H7 (cell line): ENCODE measurements at regions not wholly inside any gene's neighbourhood (a gene's known extent, or its start where the extent isn't known, plus 50 kb on each side); places are given as distances from the start of the nearest gene placed in this dataset.

Experiments used
- DNase-seq: peaks from one replicate; pipeline ENCODE4 v3.0.0; 2012
- H3K27me3 ChIP-seq: 2 replicates; pipeline ENCODE4 v1.6.0; 2011; ENCODE audit warnings: mild to moderate bottlenecking, low read length; ENCODE audit not compliant: control insufficient read depth, insufficient read depth
- H3K36me3 ChIP-seq: replicated peaks from 2 replicates; pipeline ENCODE4 v1.5.1; 2011; ENCODE audit warnings: low read length; ENCODE audit not compliant: control insufficient read depth, insufficient read depth
- H3K4me3 ChIP-seq: 2 replicates; pipeline ENCODE4 v1.5.1; 2011; ENCODE audit warnings: low read depth, mild to moderate bottlenecking, control low read depth, low read length, moderate library complexity; ENCODE audit not compliant: insufficient read depth

DNA sequence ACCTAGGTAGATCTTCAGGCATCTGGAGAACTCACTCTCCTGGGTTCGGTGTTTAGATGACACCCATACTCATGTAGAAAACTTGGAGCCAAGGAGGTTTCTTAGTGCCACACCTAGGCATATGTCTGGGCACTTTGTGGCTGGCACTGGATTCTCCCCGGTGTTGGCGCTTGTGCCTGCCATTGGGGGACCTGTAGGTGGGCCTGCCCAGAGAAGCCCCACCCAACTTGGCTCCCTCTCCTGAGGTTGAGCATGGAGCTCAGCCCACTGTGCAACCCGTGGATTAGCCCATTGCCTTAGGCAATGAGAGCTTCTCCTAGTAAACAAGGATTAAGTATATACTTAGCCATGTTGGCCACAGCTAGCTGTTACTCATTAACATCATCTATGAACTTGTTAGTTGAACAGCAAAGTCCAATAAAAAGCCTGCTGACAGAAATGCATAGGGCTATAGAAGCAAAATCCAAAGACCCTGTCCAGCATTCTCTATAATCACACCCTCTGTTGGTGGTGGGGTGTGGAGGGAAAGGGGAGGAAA lies 335.5 kb upstream of the CHORDC1 start:
- Histone ChIP-seq H3K27me3 (no peaks in the 10 kb centered on the region), H3K4me3 (no peak overlapping the region), H3K36me3 (no peaks in the 10 kb centered on the region)
- DNase-seq, result no peak

DNA sequence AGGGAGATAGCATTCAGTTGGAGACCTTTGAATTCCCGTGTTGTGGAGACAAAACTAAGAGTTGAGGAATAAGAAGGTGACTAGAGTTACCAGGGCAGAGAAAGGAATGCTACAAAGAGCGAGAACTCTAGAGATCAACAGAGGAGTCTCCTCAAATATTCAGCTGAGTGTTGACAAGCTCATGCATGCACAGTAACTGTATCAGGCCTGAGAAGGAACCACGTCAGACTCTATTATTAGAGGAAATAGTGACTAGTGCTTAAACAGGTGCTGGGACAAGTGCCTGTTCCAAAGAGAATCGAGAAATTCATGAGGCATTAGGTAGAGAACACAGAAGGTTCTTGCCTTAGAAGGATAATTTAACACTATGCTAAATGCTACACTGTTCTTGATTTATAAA lies 333.8 kb upstream of the CHORDC1 start:
- no peaks in the 10 kb centered on the region for H3K36me3 ChIP-seq
- no peaks in the 10 kb centered on the region for H3K27me3 ChIP-seq
- DNase-seq, result no peak
- no peak overlapping the region for H3K4me3 ChIP-seq

DNA sequence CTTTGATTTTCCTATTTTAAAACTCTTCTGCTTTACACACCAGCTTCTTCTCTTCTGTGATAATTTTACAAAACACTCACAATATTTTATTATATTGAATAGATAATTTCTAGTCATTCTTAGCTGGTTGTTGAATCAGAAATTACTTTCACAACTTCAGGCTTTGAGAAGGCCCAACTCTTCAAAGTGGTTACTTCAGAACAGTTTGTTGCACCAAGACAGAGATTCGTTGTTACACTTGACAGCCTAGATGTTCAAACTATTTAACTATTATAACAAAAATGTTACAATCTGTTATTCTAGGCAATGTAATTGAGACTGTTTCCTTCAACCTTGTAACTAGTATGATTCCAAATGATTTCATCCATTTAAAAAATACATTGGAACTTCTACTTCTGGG lies 333.2 kb upstream of the CHORDC1 start:
- H3K27me3 ChIP-seq, result no peaks in the 10 kb centered on the region
- H3K36me3 ChIP-seq, result no peaks in the 10 kb centered on the region
- no peak overlapping the region for H3K4me3 ChIP-seq
- no peak for DNase-seq

DNA sequence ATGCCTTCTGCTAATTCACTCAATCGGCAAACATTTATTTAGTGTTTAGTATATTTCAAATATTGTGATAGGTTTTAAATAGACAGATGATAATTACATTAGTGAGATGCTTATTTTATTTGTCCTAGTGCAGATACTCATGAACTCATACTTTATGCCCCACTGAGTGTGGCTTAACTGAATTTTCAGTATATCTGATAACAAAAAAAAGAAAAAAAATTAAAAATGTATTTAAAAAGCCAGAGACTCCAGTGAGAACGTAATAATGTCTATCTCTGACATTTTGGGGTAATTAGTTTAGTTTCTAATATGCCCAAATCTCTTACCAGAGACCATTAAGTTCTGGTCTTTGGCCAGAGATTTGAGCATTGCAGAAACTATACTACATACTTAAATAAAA lies 332.6 kb upstream of the CHORDC1 start:
- no peak for DNase-seq
- Histone ChIP-seq H3K36me3 (no peaks in the 10 kb centered on the region), H3K4me3 (no peak overlapping the region), H3K27me3 (no peaks in the 10 kb centered on the region)

DNA sequence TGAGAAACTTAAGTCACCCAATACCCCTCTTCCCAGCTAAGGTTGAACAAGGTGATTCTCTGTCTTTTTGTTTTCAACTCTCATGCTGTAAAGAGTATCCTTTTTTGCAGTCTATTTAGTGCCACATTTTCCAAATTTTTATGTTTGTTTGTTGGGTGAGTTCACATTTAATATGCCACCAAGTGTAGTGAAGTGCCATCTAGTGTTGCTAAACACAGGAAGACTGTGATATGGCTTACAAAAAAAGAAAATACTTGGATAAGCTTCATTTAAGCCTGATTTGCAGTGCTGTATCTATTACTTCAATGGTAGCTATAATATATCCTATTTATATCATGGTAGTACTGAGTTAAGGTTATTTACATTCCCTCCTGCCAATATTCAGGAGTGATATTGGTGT lies 319.2 kb upstream of the CHORDC1 start:
- DNase-seq, result no peak

DNA sequence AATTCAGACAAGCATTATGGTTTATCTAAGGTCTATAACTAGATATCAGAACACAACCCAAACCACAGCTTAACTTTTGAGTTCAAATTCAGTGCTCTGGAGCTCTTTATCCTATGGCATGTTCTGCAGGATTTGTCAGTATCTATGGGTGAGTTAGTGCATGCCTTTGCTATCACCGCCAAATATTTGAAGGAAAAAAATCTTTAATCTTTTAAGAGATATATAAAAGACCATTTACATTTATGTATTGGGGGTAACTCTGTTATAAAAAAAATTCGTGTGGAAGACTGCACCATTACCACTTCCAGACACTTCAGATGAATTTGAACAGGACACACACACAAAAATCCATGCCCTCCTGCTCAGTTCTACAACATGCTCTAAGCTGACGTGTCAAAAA lies 313.5 kb upstream of the CHORDC1 start:
- Histone ChIP-seq H3K4me3 (no peak overlapping the region), H3K36me3 (no peaks in the 10 kb centered on the region), H3K27me3 (no peaks in the 10 kb centered on the region)
- no peak for DNase-seq

More for the DNA sequence above, 319.2 kb upstream of the CHORDC1 start:
- Histone ChIP-seq H3K36me3 (no peaks in the 10 kb centered on the region), H3K4me3 (no peak overlapping the region), H3K27me3 (no peaks in the 10 kb centered on the region)

DNA sequence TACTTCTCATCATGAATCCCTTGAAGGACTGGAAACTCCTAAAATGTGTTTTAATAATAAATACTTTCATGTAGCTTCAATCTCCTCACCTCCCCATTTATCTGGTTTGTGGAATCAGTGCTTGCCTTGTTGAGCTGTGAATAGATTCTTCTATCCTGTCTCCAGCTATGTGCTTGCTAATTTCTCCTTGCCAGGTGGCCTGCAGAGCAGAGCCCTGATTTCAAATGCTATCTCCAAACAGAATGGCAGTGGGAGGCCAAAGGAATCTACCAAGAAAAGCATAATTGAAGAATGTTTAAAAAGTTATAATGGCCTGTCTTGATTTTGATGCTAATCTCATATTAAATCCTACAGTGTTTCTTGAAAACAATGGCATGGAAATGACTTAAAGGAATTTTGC lies 309.3 kb upstream of the CHORDC1 start:
- DNase-seq, result peak; percentile 1
- H3K27me3 ChIP-seq, result no peaks in the 10 kb centered on the region
- H3K4me3 ChIP-seq, result no peak overlapping the region
- no peaks in the 10 kb centered on the region for H3K36me3 ChIP-seq

DNA sequence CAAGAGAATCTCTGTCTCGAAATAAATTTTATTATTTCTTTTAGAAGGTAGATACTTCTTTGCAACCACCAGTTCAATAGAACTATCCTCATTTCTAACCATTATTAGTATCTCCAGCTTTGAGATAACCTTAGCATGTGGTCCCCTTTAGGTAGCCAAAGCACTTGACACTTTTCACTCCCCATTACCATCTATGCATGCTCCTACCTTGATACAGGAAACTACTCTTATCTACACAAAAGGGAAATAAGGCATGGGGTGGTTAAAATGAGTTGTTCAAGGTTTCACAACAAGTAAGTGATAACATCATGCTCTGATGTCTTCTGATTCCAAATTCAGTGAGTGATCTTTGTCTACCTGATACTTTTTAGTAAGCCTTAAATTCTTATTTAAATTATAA lies 308.2 kb upstream of the CHORDC1 start:
- no peak for DNase-seq
- no peak overlapping the region for H3K4me3 ChIP-seq
- no peaks in the 10 kb centered on the region for H3K36me3 ChIP-seq
- no peaks in the 10 kb centered on the region for H3K27me3 ChIP-seq

DNA sequence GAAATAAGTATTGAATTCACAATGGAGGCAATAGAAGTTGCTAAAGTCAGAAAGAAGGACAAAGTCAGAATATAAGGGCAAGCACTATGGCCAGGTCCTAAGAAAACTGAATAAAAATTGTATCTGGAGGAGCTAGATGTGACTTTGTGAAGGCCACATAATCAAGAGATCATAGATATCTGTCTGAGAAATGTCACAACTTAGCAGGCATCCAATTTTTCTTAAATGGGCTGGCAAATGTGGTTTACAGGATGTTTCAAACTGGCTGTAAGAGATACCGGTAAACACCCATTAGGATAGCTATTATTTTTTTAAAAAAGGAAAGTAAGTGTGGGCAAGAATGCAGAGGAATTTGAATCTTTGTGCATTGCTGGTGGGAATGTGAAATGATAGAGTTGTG lies 303.1 kb upstream of the CHORDC1 start:
- H3K4me3 ChIP-seq, result no peak overlapping the region
- no peaks in the 10 kb centered on the region for H3K36me3 ChIP-seq
- DNase-seq, result no peak
- H3K27me3 ChIP-seq, result no peaks in the 10 kb centered on the region

DNA sequence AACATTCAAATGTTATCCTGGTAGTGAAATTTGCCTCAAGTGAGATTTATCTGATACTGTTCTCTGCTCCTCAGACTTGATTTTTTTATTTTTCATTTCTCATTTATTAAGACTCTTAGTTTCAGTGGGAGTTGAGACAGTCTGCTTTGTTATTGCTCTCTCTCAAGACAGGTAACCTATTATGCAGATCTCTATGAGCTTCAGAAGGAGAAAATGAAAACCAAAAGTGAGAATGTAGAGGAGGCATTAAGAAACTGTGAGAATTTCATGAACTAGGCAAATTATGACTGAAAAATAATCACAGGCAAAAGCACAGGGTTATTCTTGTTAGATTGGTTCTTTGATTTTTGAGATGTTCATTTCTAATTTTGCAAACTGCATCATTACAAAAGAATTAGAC lies 290.0 kb upstream of the CHORDC1 start:
- H3K36me3 ChIP-seq, result no peaks in the 10 kb centered on the region
- H3K4me3 ChIP-seq, result no peak overlapping the region
- no peak for DNase-seq
- no peaks in the 10 kb centered on the region for H3K27me3 ChIP-seq

DNA sequence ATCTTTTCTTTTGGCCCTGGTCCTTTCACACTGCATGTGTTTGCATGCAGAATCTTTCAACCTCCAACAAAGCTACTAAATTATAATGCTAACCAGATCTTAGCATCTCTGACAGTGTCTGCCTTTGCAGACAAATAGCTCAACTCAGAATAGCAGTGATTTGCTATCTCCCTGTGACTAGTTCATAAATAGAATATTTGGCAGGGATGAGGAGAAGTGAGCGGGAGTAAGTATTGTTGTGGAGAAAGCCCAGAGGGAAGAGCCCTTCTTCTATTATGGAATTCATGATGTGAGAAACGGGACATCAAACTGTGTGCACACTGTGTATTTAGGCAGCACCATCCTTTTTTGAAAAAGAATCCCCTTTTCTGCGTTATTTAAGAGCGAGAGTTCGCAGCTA lies 288.0 kb upstream of the CHORDC1 start:
- DNase-seq, result no peak
- Histone ChIP-seq H3K36me3 (no peaks in the 10 kb centered on the region), H3K27me3 (no peaks in the 10 kb centered on the region), H3K4me3 (no peak overlapping the region)

DNA sequence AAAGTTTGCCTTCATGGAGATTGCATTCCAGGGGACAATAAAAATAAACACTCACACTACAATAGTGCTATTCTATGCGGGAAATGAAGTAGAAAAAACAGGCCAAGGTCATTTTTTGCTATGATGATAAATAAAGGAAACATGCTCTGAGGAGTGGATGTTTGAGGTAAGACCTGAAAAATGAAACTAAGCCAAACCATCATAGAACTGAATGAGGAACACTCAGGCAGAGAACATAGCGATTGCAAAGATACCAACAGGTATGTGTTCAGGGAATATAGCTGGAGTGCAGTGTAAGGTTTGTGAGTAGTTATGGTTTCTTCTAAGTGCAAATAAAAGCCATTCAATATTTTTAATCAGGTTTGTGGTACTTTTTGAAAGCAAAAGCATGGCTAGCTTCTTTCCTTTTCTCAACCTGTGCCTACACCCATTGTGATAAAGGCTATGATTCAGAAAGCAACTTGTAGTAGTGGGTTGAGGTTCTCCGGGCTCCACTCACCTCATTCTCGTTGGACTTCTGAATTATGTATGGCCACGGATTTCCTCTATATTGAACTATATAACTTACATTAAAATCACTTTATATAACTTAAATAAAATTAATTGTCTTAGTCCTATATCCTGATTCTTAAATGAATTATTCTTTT lies 278.2 kb upstream of the CHORDC1 start:
- DNase-seq, result no peak
- Histone ChIP-seq H3K36me3 (no peaks in the 10 kb centered on the region), H3K27me3 (no peaks in the 10 kb centered on the region), H3K4me3 (no peak overlapping the region)

DNA sequence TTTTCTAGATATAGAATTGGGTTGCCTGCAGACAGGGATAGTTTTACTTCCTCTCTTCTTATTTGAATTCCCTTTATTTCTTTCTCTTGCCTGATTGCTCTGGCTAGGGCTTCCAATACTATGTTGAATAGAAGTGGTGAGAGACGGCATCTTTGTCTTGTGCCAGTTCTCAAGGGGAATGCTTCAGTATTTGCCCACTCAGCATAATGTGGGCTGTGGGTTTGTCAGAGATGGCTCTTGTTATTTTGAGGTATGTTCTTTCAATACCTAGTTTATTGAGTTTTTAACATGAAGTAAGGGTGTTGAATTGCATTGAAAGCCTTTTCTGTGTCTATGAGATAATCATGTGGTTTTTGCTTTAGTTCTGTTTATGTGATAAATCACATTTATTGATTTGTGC lies 273.9 kb upstream of the CHORDC1 start:
- no peak for DNase-seq
- H3K27me3 ChIP-seq, result no peaks in the 10 kb centered on the region
- no peaks in the 10 kb centered on the region for H3K36me3 ChIP-seq
- no peak overlapping the region for H3K4me3 ChIP-seq

DNA sequence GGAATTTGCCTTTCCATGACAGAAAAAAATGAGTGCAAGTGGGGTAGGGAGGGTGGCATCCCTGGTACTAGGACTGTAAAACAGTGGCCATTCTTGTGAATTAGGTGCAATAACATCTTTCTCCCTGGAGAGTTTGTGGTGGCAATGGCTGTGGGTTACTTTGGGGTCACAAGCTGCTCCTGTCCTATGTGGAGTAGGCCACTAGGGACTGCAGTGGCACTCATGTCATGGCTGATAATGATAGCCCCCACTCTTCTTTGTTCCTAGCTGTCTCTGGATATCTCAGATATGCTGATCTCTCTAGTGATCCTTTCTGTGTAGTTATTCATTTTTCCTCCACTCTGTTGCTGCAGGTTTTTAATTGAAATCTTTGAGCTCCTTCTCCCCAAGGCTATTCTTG lies 270.5 kb upstream of the CHORDC1 start:
- H3K36me3 ChIP-seq, result no peaks in the 10 kb centered on the region
- no peaks in the 10 kb centered on the region for H3K27me3 ChIP-seq
- no peak overlapping the region for H3K4me3 ChIP-seq
- no peak for DNase-seq

DNA sequence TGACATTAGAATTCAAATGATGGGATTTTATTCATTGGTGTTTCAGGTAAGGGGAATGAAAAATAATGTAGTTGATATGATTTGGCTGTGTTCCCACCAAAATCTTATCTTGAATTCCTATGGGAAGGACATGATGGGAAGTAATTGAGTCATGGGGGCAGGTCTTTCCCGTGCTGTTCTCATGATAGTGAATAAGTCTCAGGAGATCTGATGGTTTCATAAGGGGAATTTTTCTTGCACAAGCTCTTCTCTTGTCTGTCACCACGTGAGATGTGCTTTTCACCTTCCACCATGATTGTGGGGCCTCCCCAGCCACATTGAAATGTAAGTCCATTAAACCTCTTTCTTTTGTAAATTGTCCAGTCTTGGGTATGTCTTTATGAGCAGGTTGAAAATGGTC lies 268.6 kb upstream of the CHORDC1 start:
- Histone ChIP-seq H3K4me3 (no peak overlapping the region), H3K27me3 (no peaks in the 10 kb centered on the region), H3K36me3 (no peaks in the 10 kb centered on the region)
- DNase-seq, result no peak

DNA sequence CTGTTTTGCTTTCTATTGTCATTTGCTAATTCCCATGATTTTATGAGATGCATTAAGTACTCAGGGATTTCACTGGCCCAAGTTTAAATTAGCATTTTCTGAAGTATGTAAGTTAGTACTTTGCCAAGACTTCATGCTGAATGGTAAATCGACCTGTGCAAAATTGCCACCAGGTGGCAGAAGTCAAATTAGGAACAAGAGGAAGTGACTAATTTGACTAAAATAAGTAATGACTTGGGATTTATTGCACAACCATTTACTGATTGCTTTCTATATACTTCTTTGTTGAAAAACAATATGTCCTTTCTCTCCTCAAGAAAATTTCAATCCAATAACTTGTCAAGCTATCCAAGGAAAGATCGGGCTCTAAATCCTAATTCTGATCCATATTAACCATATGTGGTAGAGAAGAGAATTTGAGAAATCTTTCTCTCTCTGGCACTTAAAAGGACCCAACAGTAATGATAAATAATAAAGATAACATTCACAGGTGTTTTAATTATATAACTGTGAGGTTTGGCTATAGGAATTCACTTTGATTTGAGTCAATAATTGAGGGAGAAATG lies 253.7 kb upstream of the CHORDC1 start:
- Histone ChIP-seq H3K27me3 (no peaks in the 10 kb centered on the region), H3K36me3 (no peaks in the 10 kb centered on the region), H3K4me3 (no peak overlapping the region)
- DNase-seq, result no peak
